IMR-90 (cell line): ENCODE measurements at regions not wholly inside any gene's neighbourhood (a gene's known extent, or its start where the extent isn't known, plus 50 kb on each side); places are given as distances from the start of the nearest gene placed in this dataset.

ENCODE experiments used
- CHD1 ChIP-seq: IDR thresholded peaks from 2 replicates; pipeline ENCODE4 v1.6.1; 2012; ENCODE audit warnings: low read depth, low read length, improper control_type of control experiment
- CTCF ChIP-seq: conservative IDR thresholded peaks from 2 replicates; pipeline ENCODE4 v1.5.1; 2012; ENCODE audit warnings: mild to moderate bottlenecking, low read depth, low read length, improper control_type of control experiment
- FOS ChIP-seq: fragments of 150-350 bp; IDR thresholded peaks from 2 replicates; pipeline ENCODE4 v1.6.1; 2016; ENCODE audit warnings: low read depth, low read length
- MAFK ChIP-seq: IDR thresholded peaks from 2 replicates; pipeline ENCODE4 v1.6.1; 2012; ENCODE audit warnings: low read depth, low read length, improper control_type of control experiment
- POLR2A ChIP-seq: IDR thresholded peaks from 2 replicates; pipeline ENCODE4 v1.6.1; 2012; ENCODE audit warnings: mild to moderate bottlenecking, low read depth, low read length
- RAD21 ChIP-seq: IDR thresholded peaks from 2 replicates; pipeline ENCODE4 v1.6.1; 2012; ENCODE audit warnings: low read length, improper control_type of control experiment
- RCOR1 ChIP-seq: IDR thresholded peaks from 2 replicates; pipeline ENCODE4 v1.6.1; 2012; ENCODE audit warnings: mild to moderate bottlenecking, low read length, improper control_type of control experiment; ENCODE audit not compliant: insufficient replicate concordance
- SMC3 ChIP-seq: fragments of 150-350 bp; IDR thresholded peaks from 2 replicates; pipeline ENCODE4 v1.6.1; 2016; ENCODE audit warnings: low read depth, mild to moderate bottlenecking, antibody characterized with exemption, low read length, moderate library complexity

DNA sequence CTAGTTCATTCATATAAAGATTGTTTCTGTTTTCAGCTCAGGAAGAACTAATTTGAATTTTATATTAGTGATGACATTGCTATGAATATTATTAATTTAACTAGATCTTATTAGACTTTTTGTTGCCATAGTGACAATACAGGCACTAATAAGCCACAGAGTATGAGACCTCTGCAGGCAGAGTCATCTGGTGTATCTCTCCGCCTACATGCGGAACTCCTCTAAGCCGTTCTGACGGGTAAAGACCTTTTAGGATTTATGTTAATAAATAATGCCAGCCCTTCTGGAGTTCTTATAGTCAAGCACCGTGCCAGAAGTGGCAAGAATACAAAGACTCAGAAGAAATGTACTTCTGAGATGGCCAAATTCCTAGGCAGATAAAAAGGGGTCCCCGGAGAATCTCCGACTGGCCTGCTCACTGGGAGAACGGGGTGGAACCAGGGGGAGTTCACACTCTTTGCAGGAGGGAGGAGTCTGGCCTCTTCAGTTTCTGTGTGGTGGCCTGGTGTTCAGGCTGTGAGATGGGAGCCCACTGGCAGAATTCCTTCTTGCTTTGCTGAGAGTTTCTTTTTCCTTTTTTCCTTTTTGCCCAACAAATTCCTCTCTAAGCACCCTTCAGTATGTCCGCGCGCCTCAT, 85.1 kb upstream of the IL12B start:
- TF ChIP-seq CTCF (no peak), POLR2A (no peak), MAFK (no peak), CHD1 (no peak), RCOR1 (no peak), RAD21 (no peak), SMC3 (no peak), FOS (no peak)
